SK-N-SH (cell line): ENCODE measurements at regions not wholly inside any gene's neighbourhood (a gene's known extent, or its start where the extent isn't known, plus 50 kb on each side); places are given as distances from the start of the nearest gene placed in this dataset.

Experiments
- CTCF ChIA-PET: fragments of 300-600, 350-600 bp; formaldehyde crosslinking; extraction: SDS; loops from one replicate; lab custom pipeline; 2021; lab: Yijun Ruan, JAX
- POLR2A ChIA-PET: fragments of 350-600 bp; sonication (Branson Sonifier 250); formaldehyde crosslinking; extraction: SDS; loops from one replicate; lab custom pipeline; 2020; ENCODE audit warnings: antibody characterized with exemption, inconsistent platforms; lab: Yijun Ruan, JAX
- DNase-seq: peaks from one replicate; pipeline ENCODE4 v3.0.0; 2012
- H2AFZ ChIP-seq: fragments of 200-600 bp; sonication (generic); 2 replicates; pipeline ENCODE4 v1.8.1; 2016; ENCODE audit warnings: antibody characterized with exemption, mild to moderate bottlenecking, low read depth
- H3F3A ChIP-seq: fragments of 200-600 bp; sonication (generic); replicated peaks from 2 replicates; pipeline ENCODE3; 2016; ENCODE audit warnings: antibody characterized with exemption, mild to moderate bottlenecking; ENCODE audit not compliant: insufficient read depth
- H3K27ac ChIP-seq, 2 experiments: fragments of 200-500 bp in 1 of 2; fragments of 200-600 bp in 1 of 2; sonication (Bioruptor generic) in 1 of 2; sonication (generic), shearing (Covaris generic) in 1 of 2; 2 replicates each; pipeline versions ENCODE4 v1.5.1 to v1.6.1; 2014 to 2016; ENCODE audit warnings: low read depth in 2 of 2, inconsistent platforms in 1 of 2, low read length in 1 of 2, mild to moderate bottlenecking in 1 of 2, mixed read lengths in 1 of 2
- H3K27me3 ChIP-seq: fragments of 200-600 bp; sonication (generic), shearing (Covaris generic); 2 replicates; pipeline ENCODE4 v1.6.1; 2016; ENCODE audit warnings: mixed run types; ENCODE audit not compliant: insufficient read depth
- H3K36me3 ChIP-seq, 2 experiments: fragments of 200-500 bp in 1 of 2; fragments of 200-600 bp in 1 of 2; sonication (Bioruptor generic) in 1 of 2; sonication (generic) in 1 of 2; replicated peaks in 1 of 2; 2 replicates each; pipeline versions ENCODE3 to v1.5.1; 2014 to 2016; ENCODE audit warnings: low read length in 1 of 2, mild to moderate bottlenecking in 1 of 2; ENCODE audit not compliant: insufficient read depth in 2 of 2, control insufficient read depth in 1 of 2
- H3K4me1 ChIP-seq, 2 experiments: fragments of 200-500 bp in 1 of 2; fragments of 200-600 bp in 1 of 2; sonication (Bioruptor generic) in 1 of 2; sonication (generic), shearing (Covaris generic) in 1 of 2; 2 replicates each; pipeline versions ENCODE4 v1.5.1 to v1.6.1; 2014 to 2016; ENCODE audit warnings: low read depth in 1 of 2, low read length in 1 of 2, mixed run types in 1 of 2; ENCODE audit not compliant: insufficient read depth in 2 of 2, control insufficient read depth in 1 of 2
- H3K4me2 ChIP-seq: fragments of 200-600 bp; sonication (generic), shearing (Covaris generic); 2 replicates; pipeline ENCODE4 v1.6.1; 2017; ENCODE audit warnings: mixed run types
- H3K4me3 ChIP-seq, 2 experiments: fragments of 200-500 bp in 1 of 2; fragments of 200-600 bp in 1 of 2; sonication (Bioruptor generic) in 1 of 2; sonication (generic), shearing (Covaris generic) in 1 of 2; 2 replicates each; pipeline versions ENCODE4 v1.5.1 to v1.8.1; 2014 to 2016; ENCODE audit warnings: low read depth in 2 of 2, inconsistent platforms in 1 of 2, low read length in 1 of 2, mild to moderate bottlenecking in 1 of 2, mixed read lengths in 1 of 2, moderate library complexity in 1 of 2
- H3K79me2 ChIP-seq: fragments of 200-600 bp; sonication (generic); 2 replicates; pipeline ENCODE4 v1.8.1; 2017; ENCODE audit warnings: mild to moderate bottlenecking; ENCODE audit not compliant: insufficient read depth
- H3K9ac ChIP-seq: fragments of 200-600 bp; sonication (generic); 2 replicates; pipeline ENCODE4 v1.6.1; 2017; ENCODE audit warnings: mixed run types
- H3K9me2 ChIP-seq: fragments of 200-600 bp; sonication (generic); 2 replicates; pipeline ENCODE4 v1.6.1; 2017; ENCODE audit warnings: mixed run types
- H3K9me3 ChIP-seq: fragments of 200-600 bp; sonication (generic); 2 replicates; pipeline ENCODE4 v1.6.1; 2017; ENCODE audit warnings: mixed run types, mild to moderate bottlenecking, moderate library complexity
- H4K20me1 ChIP-seq: fragments of 200-600 bp; sonication (generic); 2 replicates; pipeline ENCODE4 v1.6.1; 2017; ENCODE audit warnings: mild to moderate bottlenecking, mixed run types; ENCODE audit not compliant: insufficient read depth
- CHD2 ChIP-seq: fragments of 150-350 bp; IDR thresholded peaks from 2 replicates; pipeline ENCODE4 v1.6.1; 2018; ENCODE audit warnings: low read length; ENCODE audit not compliant: partially characterized antibody
- ELF1 ChIP-seq: IDR thresholded peaks from 2 replicates; pipeline ENCODE4 v1.4.0; 2012
- EP300 ChIP-seq, 2 experiments: IDR thresholded peaks; 2 replicates each; pipeline versions ENCODE4 v1.4.0 to v1.6.1; 2012; ENCODE audit warnings: borderline replicate concordance in 1 of 2, low read depth in 1 of 2, low read length in 1 of 2
- EZH2phosphoT487 ChIP-seq: fragments of 200-600 bp; sonication (generic); IDR thresholded peaks from 2 replicates; pipeline ENCODE4 v1.6.1; 2017; ENCODE audit warnings: low read depth, mixed run types, mild to moderate bottlenecking, antibody characterized with exemption, moderate library complexity, borderline replicate concordance
- FOSL2 ChIP-seq: IDR thresholded peaks from 2 replicates; pipeline ENCODE4 v1.4.0; 2012; ENCODE audit warnings: low read depth, mild to moderate bottlenecking, moderate library complexity, borderline replicate concordance
- FOXJ3 ChIP-seq: sonication (generic); formaldehyde crosslinking; IDR thresholded peaks from 2 replicates; pipeline ENCODE4 v1.5.1; 2020; ENCODE audit warnings: mild to moderate bottlenecking, missing genetic modification reagents
- GABPA ChIP-seq: IDR thresholded peaks from 2 replicates; pipeline ENCODE4 v1.4.0; 2012; ENCODE audit warnings: low read depth, mild to moderate bottlenecking
- NRF1 ChIP-seq: IDR thresholded peaks from 2 replicates; pipeline ENCODE4 v1.6.1; 2012; ENCODE audit warnings: low read depth, mild to moderate bottlenecking, low read length
- POLR2AphosphoS5 ChIP-seq: IDR thresholded peaks from 2 replicates; pipeline ENCODE4 v1.6.1; 2012; ENCODE audit warnings: low read depth, low read length
- RAD21 ChIP-seq: IDR thresholded peaks from 2 replicates; pipeline ENCODE4 v1.6.1; 2012; ENCODE audit warnings: mild to moderate bottlenecking, low read length
- RCOR1 ChIP-seq: fragments of 150-350 bp; IDR thresholded peaks from 2 replicates; pipeline ENCODE4 v1.6.1; 2017; ENCODE audit warnings: antibody characterized with exemption, low read length
- RFX5 ChIP-seq: IDR thresholded peaks from 2 replicates; pipeline ENCODE4 v1.6.1; 2012; ENCODE audit warnings: mild to moderate bottlenecking, improper control_type of control experiment, low read length
- SIN3A ChIP-seq: IDR thresholded peaks from 2 replicates; pipeline ENCODE4 v1.6.1; 2012; ENCODE audit warnings: low read depth, mild to moderate bottlenecking, low read length, moderate library complexity, borderline replicate concordance
- TCF12 ChIP-seq: IDR thresholded peaks from 2 replicates; pipeline ENCODE4 v1.4.0; 2012
- TEAD4 ChIP-seq: IDR thresholded peaks from 2 replicates; pipeline ENCODE4 v1.4.0; 2012; ENCODE audit warnings: mild to moderate bottlenecking, borderline replicate concordance; ENCODE audit not compliant: insufficient read depth
- YY1 ChIP-seq: IDR thresholded peaks from 2 replicates; pipeline ENCODE4 v1.4.0; 2012; ENCODE audit warnings: low read depth, mild to moderate bottlenecking
- WGBS: methylation state at CpG from one replicate; pipeline ENCODE4 v1.1.6; 2017; ENCODE audit warnings: low lambda C conversion rate; 5-methylcytosine and 5-hydroxymethylcytosine counted together
- TF ChIP-seq, protein P1 (sequence below): IDR thresholded peaks from 2 replicates; pipeline ENCODE4 v1.6.1; 2012; ENCODE audit warnings: mild to moderate bottlenecking, low read depth, low read length, moderate library complexity
- TF ChIP-seq, protein P2 (sequence below): fragments of 150-350 bp; IDR thresholded peaks from 2 replicates; pipeline ENCODE4 v1.6.1; 2017; ENCODE audit warnings: antibody characterized with exemption, low read length, low read depth, borderline replicate concordance
- TF ChIP-seq, protein P3 (sequence below): IDR thresholded peaks from 2 replicates; pipeline ENCODE4; 2012
- TF ChIP-seq, protein P4 (sequence below): fragments of 150-350 bp; IDR thresholded peaks from 2 replicates; pipeline ENCODE4 v1.6.1; 2016; ENCODE audit warnings: mild to moderate bottlenecking, low read depth, low read length
- TF ChIP-seq, protein P5 (sequence below): IDR thresholded peaks from 2 replicates; pipeline ENCODE4 v1.4.0; 2012; ENCODE audit warnings: low read depth, borderline replicate concordance

DNA sequence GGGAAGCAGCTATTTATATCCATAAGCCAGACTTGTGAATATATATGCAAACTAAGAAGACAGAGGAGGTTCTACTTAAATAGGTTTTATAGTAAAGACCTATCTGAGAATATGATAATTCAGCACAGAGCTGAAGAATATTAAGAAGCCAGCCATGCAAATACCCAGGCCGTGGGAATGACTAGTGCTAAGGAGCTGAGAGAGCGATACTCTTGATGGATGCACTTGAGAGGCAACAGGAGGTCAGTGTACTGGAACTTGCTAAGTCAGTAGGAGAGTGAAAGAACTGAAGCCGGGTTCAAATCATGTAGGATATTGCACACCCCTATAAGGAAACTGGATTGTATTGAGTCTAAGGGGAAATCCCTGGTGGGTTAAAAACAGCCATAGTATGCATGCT, 943.6 kb upstream of the MBL2 start:
- Histone ChIP-seq H3K9me3 (no peaks in the 10 kb centered on the region), H3K9ac (no peak overlapping the region), H3F3A (no peaks in the 10 kb centered on the region), H3K4me3 (no peak overlapping the region), H3K79me2 (no peaks in the 10 kb centered on the region), H2AFZ (no peak overlapping the region), H4K20me1 (no peaks in the 10 kb centered on the region), H3K27me3 (no peaks in the 10 kb centered on the region), H3K9me2 (no peaks in the 10 kb centered on the region), H3K4me2 (no peak overlapping the region), H3K4me1 (no peaks in the 10 kb centered on the region), H3K36me3 (no peaks in the 10 kb centered on the region), H3K27ac (no peak overlapping the region)
- CTCF ChIA-PET = no interaction called here
- DNase-seq = no peak
- 43% methylated on average over 3 of the region's 3 CpGs for WGBS
- no peak for TF ChIP-seq FOSL2
- TF ChIP-seq ELF1 = no peak
- TF ChIP-seq RCOR1 = no peak
- TF ChIP-seq TCF12 = no peak
- no peak for TF ChIP-seq EZH2phosphoT487
- TF ChIP-seq SIN3A = no peak
- TF ChIP-seq, protein P1, sequence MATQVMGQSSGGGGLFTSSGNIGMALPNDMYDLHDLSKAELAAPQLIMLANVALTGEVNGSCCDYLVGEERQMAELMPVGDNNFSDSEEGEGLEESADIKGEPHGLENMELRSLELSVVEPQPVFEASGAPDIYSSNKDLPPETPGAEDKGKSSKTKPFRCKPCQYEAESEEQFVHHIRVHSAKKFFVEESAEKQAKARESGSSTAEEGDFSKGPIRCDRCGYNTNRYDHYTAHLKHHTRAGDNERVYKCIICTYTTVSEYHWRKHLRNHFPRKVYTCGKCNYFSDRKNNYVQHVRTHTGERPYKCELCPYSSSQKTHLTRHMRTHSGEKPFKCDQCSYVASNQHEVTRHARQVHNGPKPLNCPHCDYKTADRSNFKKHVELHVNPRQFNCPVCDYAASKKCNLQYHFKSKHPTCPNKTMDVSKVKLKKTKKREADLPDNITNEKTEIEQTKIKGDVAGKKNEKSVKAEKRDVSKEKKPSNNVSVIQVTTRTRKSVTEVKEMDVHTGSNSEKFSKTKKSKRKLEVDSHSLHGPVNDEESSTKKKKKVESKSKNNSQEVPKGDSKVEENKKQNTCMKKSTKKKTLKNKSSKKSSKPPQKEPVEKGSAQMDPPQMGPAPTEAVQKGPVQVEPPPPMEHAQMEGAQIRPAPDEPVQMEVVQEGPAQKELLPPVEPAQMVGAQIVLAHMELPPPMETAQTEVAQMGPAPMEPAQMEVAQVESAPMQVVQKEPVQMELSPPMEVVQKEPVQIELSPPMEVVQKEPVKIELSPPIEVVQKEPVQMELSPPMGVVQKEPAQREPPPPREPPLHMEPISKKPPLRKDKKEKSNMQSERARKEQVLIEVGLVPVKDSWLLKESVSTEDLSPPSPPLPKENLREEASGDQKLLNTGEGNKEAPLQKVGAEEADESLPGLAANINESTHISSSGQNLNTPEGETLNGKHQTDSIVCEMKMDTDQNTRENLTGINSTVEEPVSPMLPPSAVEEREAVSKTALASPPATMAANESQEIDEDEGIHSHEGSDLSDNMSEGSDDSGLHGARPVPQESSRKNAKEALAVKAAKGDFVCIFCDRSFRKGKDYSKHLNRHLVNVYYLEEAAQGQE = no peak
- TF ChIP-seq POLR2AphosphoS5 = no peak
- TF ChIP-seq, protein P2, sequence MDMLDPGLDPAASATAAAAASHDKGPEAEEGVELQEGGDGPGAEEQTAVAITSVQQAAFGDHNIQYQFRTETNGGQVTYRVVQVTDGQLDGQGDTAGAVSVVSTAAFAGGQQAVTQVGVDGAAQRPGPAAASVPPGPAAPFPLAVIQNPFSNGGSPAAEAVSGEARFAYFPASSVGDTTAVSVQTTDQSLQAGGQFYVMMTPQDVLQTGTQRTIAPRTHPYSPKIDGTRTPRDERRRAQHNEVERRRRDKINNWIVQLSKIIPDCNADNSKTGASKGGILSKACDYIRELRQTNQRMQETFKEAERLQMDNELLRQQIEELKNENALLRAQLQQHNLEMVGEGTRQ = no peak
- TF ChIP-seq, protein P3, sequence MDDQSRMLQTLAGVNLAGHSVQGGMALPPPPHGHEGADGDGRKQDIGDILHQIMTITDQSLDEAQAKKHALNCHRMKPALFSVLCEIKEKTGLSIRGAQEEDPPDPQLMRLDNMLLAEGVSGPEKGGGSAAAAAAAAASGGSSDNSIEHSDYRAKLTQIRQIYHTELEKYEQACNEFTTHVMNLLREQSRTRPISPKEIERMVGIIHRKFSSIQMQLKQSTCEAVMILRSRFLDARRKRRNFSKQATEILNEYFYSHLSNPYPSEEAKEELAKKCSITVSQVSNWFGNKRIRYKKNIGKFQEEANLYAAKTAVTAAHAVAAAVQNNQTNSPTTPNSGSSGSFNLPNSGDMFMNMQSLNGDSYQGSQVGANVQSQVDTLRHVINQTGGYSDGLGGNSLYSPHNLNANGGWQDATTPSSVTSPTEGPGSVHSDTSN = no peak
- POLR2A ChIA-PET = no interaction called here

DNA sequence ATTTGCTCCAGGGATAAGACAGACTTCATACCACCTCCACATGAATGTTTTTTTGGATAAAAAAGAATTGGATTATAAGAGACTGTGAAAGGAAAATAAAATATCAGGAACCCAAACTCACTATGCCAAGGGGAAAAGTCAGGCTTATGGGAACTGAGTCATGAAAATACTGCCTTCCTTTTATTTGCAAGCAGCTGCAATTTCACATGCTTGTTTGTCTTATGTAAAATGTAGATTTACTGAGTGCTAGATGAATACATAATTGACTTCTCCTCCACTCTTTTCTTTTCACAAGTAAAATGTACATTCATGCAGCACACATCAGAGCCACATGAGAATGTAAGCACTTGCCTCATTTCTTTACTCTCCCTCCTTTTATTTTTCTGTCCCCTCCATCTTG, 940.8 kb upstream of the MBL2 start:
- CTCF ChIA-PET = no interaction called here
- Histone ChIP-seq H3K4me3 (no peak overlapping the region), H3K27ac (no peak overlapping the region), H3K27me3 (no peaks in the 10 kb centered on the region), H3K9ac (no peak overlapping the region), H3K36me3 (no peaks in the 10 kb centered on the region), H2AFZ (no peak overlapping the region), H3K4me2 (no peak overlapping the region), H3K4me1 (no peaks in the 10 kb centered on the region), H3K9me2 (no peaks in the 10 kb centered on the region), H3K79me2 (no peaks in the 10 kb centered on the region), H4K20me1 (no peaks in the 10 kb centered on the region), H3K9me3 (no peaks in the 10 kb centered on the region), H3F3A (no peaks in the 10 kb centered on the region)
- POLR2A ChIA-PET = no interaction called here
- DNase-seq = no peak
- TF ChIP-seq, protein P4, sequence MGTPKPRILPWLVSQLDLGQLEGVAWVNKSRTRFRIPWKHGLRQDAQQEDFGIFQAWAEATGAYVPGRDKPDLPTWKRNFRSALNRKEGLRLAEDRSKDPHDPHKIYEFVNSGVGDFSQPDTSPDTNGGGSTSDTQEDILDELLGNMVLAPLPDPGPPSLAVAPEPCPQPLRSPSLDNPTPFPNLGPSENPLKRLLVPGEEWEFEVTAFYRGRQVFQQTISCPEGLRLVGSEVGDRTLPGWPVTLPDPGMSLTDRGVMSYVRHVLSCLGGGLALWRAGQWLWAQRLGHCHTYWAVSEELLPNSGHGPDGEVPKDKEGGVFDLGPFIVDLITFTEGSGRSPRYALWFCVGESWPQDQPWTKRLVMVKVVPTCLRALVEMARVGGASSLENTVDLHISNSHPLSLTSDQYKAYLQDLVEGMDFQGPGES = no peak
- TF ChIP-seq, protein P2 = no peak
- TF ChIP-seq NRF1 = no peak
- TF ChIP-seq RCOR1 = no peak
- no peak for TF ChIP-seq EP300 (IDR thresholded peaks at IDR 0.05; ENCODE audit: borderline replicate concordance in 1 of 2, low read depth in 1 of 2, low read length in 1 of 2)
- TF ChIP-seq RFX5 = no peak
- TF ChIP-seq GABPA = no peak
- TF ChIP-seq YY1 = no peak
- TF ChIP-seq CHD2 = no peak
- no peak for TF ChIP-seq TEAD4
- TF ChIP-seq RAD21 = no peak
- TF ChIP-seq SIN3A = no peak
- no peak for TF ChIP-seq ELF1
- TF ChIP-seq, protein P5, sequence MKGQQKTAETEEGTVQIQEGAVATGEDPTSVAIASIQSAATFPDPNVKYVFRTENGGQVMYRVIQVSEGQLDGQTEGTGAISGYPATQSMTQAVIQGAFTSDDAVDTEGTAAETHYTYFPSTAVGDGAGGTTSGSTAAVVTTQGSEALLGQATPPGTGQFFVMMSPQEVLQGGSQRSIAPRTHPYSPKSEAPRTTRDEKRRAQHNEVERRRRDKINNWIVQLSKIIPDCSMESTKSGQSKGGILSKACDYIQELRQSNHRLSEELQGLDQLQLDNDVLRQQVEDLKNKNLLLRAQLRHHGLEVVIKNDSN = no peak
- no peak for TF ChIP-seq FOXJ3 (CRISPR knock-in tag)
- no peak for TF ChIP-seq POLR2AphosphoS5
